D341Med (cell line): ENCODE measurements at regions not wholly inside any gene's neighbourhood (a gene's known extent, or its start where the extent isn't known, plus 50 kb on each side); places are given as distances from the start of the nearest gene placed in this dataset.

Experiments used
- DNase-seq: peaks from one replicate; pipeline ENCODE4 v3.0.0; 2012; ENCODE audit warnings: low spot score

DNA sequence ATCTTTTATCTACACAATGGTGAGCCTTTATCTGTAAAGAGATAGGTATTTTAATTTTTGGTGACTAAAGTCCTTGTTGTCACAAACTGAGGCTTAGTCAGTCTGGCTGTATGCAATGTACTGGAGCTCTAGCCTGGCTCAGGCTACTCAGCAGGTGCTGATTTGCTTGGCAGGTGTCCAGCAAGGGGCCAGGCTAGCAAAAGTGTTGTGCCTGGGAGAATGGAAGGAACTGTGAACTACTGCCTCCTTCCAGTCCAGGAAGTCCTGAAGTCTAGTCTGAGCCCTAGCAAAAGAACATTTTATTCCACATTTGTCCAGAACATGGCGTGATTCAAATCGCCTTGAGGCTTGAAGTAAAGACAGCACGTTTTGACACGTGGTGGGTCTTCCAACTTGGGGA is 260.5 kb downstream of the CCDC85A start:
- DNase-seq: no peak

DNA sequence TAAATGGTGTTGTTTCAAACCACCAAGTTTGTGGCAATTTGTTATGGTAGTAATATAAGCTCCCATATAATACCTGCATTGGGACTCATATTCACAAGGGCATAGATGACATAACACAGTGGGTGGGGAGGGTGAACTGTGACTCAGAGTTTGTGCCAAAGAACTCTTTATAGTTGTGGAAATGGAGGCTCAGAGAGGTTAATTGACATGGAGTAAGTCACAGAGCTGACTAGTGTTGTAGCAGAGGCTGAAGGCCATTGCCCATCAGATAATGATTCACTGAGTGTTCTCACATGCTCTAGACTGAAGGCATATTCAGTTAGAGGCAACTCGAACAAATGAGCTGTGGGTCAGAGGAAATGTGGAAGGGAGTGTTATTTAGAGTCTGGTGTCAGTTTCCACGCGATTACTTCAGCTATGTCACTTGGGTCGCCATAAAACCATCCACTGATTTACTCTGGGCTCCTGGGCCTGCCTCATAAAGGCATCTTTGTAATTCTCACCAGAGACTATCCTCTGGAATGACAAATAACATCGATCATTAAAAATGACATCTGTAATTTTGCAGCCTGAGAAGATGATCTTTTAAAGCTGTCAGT is 264.7 kb downstream of the CCDC85A start:
- no peak for DNase-seq

DNA sequence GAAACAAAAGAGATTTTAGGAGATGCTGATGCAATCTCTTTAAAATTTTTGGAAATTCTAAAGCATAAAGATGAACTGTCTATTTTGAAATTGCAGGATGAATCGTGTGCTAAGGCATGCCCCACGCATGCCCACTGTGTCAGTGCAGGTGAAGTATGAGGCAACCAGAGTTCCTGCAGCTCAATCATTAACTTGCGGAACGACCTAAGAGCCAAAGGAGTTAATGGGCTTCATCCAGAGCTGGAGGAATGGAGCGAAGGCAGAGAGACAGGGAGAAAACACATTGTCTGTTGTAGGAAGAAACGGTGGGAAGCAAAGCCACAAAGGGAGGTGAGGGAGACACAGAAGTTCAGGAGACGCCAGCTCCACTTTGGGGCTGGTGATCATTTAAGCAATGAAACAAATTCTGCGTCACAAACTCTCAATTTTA is 265.2 kb downstream of the CCDC85A start:
- no peak for DNase-seq

DNA sequence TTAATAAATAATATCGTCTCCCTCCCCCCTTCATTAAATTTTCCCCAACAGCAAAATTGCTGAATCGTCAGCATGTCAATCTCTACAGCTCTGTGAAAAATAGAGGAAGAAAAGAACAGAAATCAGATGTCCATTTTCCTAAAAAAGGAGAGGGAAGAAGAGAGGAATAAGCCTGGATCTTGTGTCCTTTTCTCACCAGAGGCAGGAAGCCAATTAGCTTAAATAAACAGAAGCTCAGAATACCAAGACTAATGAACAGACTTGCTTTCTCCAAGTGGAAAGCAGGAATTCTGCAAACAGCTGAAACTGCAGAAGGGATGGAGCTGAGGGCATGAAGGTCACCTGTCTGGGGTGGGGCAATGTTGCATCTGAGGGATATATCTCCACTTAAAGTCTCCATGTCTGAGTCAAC is 265.7 kb downstream of the CCDC85A start:
- no peak for DNase-seq

GRCh38 chr2:56450047-56450446 is 266.3 kb downstream of the CCDC85A start:
- no peak for DNase-seq

GRCh38 chr2:56450772-56451171 is 267.0 kb downstream of the CCDC85A start:
- no peak for DNase-seq

DNA sequence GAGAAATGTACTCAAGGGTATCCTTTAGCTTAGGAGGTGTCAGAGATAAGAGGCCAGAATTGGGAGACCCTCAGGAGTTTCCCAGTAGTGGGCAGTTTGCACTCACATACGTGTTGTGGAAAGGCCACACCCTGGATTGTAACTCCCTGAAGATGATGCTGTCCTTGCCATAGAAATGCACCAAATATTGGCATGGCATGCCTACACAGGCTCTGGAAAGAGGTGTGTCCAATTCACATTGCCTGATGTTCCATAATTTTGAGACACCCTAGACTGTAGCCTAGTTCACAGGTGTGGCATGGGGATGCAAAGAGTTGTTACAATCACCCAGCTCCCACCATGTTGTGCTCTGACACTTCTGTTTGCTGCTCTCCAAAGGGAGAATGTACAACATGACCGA is 271.9 kb downstream of the CCDC85A start:
- DNase-seq: no peak

GRCh38 chr2:56456791-56457190 is 273.0 kb downstream of the CCDC85A start:
- no peak for DNase-seq

DNA sequence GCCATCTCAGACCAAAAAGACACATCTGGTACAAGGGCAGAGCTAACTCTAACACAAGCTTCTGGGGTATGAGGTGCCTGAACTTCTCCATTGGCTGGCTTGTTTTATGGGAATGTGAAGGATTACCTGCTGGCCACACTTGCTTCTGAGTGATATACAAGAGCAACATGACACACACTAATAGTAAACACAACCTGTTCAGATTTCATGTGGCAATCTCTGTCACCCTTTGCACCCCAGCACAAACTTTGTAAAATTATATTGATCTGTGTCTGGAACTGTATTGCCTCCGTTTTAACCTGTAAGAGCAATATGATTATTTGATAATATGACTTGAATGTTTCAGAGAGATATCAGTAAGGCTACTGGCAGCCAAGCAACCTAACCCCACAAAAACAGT is 276.7 kb downstream of the CCDC85A start:
- no peak for DNase-seq

DNA sequence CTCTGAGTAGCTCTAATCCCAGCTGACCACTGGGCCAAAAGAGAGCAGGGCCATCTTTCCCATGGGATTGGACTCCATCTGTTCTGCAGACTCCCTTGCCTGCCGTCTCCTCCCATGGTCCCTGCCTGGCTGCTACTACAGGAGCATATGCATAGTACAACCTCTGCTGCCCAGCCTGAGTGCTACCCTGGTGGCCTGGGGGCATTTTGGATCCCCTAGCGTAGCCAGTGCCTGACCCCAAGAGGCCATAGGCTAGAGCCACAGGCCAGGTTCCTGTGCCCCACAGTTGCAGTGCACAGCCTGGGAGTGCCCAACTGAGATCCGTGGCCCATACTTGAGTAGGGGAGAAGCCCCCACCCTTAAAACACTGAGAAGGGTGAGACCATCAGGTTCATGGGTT is 280.3 kb downstream of the CCDC85A start:
- DNase-seq: no peak

- no peak for DNase-seq
Measured at GRCh38 chr2:56464613-56465012, 280.8 kb downstream of the CCDC85A start.

GRCh38 chr2:56465491-56465890 is 281.7 kb downstream of the CCDC85A start:
- DNase-seq: no peak

GRCh38 chr2:56473524-56473923 is 289.7 kb downstream of the CCDC85A start:
- DNase-seq: no peak

DNA sequence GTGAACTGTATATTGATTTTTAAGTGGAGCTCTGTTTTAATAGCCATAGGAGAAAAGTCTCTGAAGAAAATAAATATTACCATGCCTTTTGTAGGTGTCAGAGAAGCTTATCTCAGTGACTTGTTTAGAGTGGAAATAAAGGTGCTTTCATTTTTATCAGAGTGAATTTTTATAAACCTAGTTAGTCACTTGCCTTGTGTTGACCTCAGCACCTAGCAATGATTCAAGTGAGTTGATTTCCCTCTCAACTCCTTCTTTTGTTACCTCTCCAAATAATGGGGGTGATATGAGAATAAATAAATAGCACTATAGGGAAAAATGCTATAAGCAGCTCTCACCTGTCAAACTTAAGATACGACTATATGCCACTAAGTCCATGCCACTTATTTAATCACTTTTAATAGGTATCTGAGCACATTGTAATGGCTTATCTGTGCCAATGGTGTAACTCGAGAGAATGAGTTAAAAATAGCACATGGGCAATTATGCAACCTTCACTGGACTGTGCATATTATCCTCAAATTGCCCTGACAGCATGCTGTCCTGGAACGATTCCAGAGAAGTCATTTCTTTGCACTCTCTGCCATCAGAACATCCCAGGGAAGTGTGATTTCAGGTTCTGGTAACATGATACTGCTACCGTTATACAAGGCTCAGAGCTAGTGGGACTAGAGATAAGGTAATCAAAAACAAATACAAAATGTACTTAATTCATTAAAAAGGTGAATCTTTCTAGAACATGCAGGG is 290.8 kb downstream of the CCDC85A start:
- no peak for DNase-seq

GRCh38 chr2:56475191-56475590 is 291.4 kb downstream of the CCDC85A start:
- no peak for DNase-seq

GRCh38 chr2:56476509-56477071 is 292.8 kb downstream of the CCDC85A start:
- no peak for DNase-seq

DNA sequence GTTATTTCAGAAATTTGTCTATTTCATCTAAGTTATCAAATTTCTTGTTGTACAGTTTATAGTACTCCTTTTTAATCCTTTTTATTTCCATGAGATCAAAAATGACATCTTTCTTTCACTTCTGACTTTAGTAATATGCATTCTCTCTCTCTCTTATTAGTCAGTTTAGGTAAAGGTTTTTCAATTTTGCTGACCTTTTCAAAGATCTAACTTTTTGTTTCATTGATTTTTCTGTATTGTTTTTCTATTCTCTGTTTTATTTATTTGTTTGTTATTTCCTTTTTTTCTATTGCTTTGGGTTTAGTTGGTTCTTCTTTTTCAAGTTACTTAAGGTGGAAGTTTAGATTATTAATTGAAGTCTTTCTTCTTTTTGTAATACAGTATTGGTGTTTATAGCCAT is 294.2 kb downstream of the CCDC85A start:
- no peak for DNase-seq

DNA sequence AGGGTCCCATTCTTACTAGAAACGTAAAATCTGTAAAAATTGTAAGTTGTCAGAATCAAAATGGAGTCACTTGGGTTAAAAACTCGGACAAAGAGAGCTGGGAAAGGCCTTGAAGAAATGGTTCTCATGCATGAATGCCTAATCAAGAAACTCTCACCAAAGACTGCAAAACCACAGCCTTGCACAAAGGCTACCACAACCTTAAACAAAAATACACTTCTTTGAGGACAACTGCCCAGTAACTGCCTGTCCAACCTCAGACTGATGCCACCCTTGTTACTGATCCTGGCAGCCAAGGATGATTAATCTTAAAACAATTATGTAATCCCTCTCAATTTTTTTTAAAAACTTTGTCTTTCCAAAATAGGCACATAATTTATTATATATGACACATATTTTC is 299.3 kb downstream of the CCDC85A start:
- DNase-seq: no peak

DNA sequence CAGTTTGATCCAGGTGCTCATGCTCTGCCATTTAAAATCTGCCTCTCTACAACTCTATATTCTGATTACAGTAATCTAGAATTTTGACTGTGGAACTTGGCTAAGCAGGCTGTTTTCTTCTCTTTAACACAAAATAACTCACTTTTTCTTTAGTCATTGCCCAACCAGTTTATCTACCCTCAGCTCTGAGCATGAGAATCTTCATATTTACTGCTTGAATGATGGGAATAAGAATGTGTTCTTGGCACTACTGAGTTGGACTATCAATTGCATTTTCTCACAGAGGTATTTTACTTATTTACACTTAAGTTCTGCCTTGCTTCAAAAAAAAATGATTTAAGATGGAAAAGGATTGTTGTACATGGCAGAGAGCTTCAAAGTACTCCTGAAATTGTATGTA is 301.1 kb downstream of the CCDC85A start:
- DNase-seq: no peak

- DNase-seq: no peak
Measured at GRCh38 chr2:56500317-56500716, 316.5 kb downstream of the CCDC85A start.

DNA sequence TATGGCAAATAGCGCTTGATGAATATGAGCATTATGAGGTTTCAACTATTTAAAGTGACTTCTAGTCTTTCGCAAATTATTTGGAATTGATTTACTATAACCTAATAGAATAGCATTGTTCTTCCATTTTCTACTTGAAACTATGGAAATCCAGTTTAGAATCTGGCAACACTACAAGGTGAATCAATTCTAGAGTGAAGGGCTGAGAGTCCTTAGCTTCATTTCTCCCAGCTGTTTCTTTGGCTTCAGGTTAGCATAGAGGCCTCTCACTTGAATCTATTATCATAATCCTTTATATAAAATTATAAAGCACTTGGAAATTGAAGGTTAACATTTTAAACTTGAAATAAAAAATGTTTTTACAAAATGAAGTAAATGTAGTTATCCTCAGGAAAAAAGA is 318.8 kb downstream of the CCDC85A start:
- no peak for DNase-seq

GRCh38 chr2:56505885-56506284 is 322.1 kb downstream of the CCDC85A start:
- DNase-seq: no peak

DNA sequence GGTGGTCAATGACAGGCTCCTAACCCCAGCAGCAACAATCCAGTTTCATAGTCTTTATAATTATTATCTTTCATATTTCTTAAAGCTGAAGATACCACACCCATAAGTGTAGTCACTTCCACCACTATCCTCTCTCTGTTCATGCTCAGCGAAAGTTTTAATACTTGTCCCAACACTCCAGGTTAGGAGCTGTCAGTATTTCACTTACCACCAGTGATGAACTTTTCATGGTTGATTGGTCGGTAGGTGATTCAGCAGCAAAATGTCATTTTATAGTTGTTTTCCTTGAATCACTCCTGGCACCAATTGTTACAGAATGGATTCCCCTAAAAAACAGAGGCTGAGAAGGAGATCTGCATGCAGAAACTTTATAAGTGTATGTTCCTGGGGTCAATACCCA is 324.9 kb downstream of the CCDC85A start:
- DNase-seq: no peak

DNA sequence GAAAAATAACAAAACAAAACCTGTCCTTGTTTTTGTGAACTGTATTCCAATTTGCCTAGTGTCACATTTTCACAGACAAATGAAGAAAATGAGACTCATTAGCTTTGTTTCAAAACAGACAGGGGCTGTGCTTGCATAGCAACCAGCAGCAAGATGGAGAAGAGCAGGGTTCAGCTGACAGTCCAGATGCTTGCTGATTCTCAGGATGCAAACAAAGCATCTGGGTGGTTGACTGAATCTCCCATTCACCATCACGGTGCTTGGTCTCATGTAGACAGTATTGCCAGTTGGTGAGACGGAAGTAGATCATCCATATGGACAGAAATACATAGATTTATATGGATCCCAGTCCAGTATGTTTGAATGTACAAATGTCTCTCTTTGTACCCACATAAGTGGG is 326.8 kb downstream of the CCDC85A start:
- DNase-seq: no peak
